ENCODE measurements at regions not wholly inside any gene's neighbourhood (a gene's known extent, or its start where the extent isn't known, plus 50 kb on each side); places are given as distances from the start of the nearest gene placed in this dataset.

GRCh38 chr2:848099-848498 lies 102.5 kb upstream of the SNTG2 start:
- DNase-seq: no peak
- no peak overlapping the region for H3K27ac ChIP-seq
- H3K36me3 ChIP-seq (replicated peaks in 1 of 2; ENCODE audit: insufficient read depth in 1 of 2, low read depth in 2 of 2): no peaks in the 10 kb centered on the region
- 74 to 76% methylated on average over 3 of the region's 3 CpGs for WGBS, 2 donors
- no peak for ATAC-seq
- H3K4me3 ChIP-seq: no peak overlapping the region
- no peaks in the 10 kb centered on the region for H3K9me3 ChIP-seq
- H3K27me3 ChIP-seq: no peaks in the 10 kb centered on the region
- TF ChIP-seq CTCF (IDR thresholded peaks at IDR 0.05) (no peak), POLR2A (IDR thresholded peaks at IDR 0.05) (no peak)
- intact Hi-C loops (cut with DNase I): no loop called here
- H3K4me1 ChIP-seq: no peaks in the 10 kb centered on the region

GRCh38 chr2:847669-848068 lies 103.0 kb upstream of the SNTG2 start:
- WGBS, 2 donors: 65 to 67% methylated on average over 10 of the region's 10 CpGs
- H3K4me1 ChIP-seq: no peaks in the 10 kb centered on the region
- TF ChIP-seq CTCF (IDR thresholded peaks at IDR 0.05) (no peak), POLR2A (IDR thresholded peaks at IDR 0.05) (no peak)
- H3K36me3 ChIP-seq (replicated peaks in 1 of 2; ENCODE audit: insufficient read depth in 1 of 2, low read depth in 2 of 2): no peaks in the 10 kb centered on the region
- no peak for DNase-seq
- no peaks in the 10 kb centered on the region for H3K27me3 ChIP-seq
- no peak for ATAC-seq
- H3K4me3 ChIP-seq: no peak overlapping the region
- no peak overlapping the region for H3K27ac ChIP-seq
- no peaks in the 10 kb centered on the region for H3K9me3 ChIP-seq
- intact Hi-C loops (cut with DNase I): no loop called here

- WGBS, 2 donors: 55 to 65% methylated on average over 3 of the region's 3 CpGs
- ATAC-seq: no peak
- H3K9me3 ChIP-seq: no peaks in the 10 kb centered on the region
These were observed 105.9 kb upstream of the SNTG2 start for GRCh38 chr2:844715-845114.

GRCh38 chr2:842151-842803 lies 108.4 kb upstream of the SNTG2 start:
- 50 to 55% methylated on average over 16 of the region's 16 CpGs for WGBS, 2 donors
- ATAC-seq (peak; percentile 45), DNase-seq (peak; percentile 28 to 64 (median 40))
- Histone ChIP-seq H3K9me3 (no peaks in the 10 kb centered on the region), H3K4me1 (no peaks in the 10 kb centered on the region), H3K36me3 (replicated peaks in 1 of 2; ENCODE audit: insufficient read depth in 1 of 2, low read depth in 2 of 2) (no peaks in the 10 kb centered on the region), H3K27me3 (no peaks in the 10 kb centered on the region), H3K27ac (no peak overlapping the region), H3K4me3 (no peak overlapping the region)
- TF ChIP-seq POLR2A (IDR thresholded peaks at IDR 0.05): no peak
- no peak for TF ChIP-seq CTCF (IDR thresholded peaks at IDR 0.05)
- intact Hi-C loops (cut with DNase I): no loop called here

More at GRCh38 chr2:844715-845114, 105.9 kb upstream of the SNTG2 start:
- TF ChIP-seq POLR2A (IDR thresholded peaks at IDR 0.05) (no peak), CTCF (IDR thresholded peaks at IDR 0.05) (no peak)
- Histone ChIP-seq H3K36me3 (replicated peaks in 1 of 2; ENCODE audit: insufficient read depth in 1 of 2, low read depth in 2 of 2) (no peaks in the 10 kb centered on the region), H3K4me1 (no peaks in the 10 kb centered on the region), H3K27ac (no peak overlapping the region), H3K4me3 (no peak overlapping the region), H3K27me3 (no peaks in the 10 kb centered on the region)
- intact Hi-C loops (cut with DNase I): no loop called here
- no peak for DNase-seq

- Histone ChIP-seq H3K27me3 (peaks cover 0 to 4% of the 10 kb centered on the region in 2 donors), H3K9me3 (no peaks in the 10 kb centered on the region), H3K4me1 (no peaks in the 10 kb centered on the region), H3K27ac (no peak overlapping the region), H3K4me3 (no peak overlapping the region), H3K36me3 (replicated peaks in 1 of 2; ENCODE audit: insufficient read depth in 1 of 2, low read depth in 2 of 2) (no peaks in the 10 kb centered on the region)
- intact Hi-C loops (cut with DNase I): no loop called here
- no peak for ATAC-seq
- 83 to 90% methylated on average over 5 of the region's 5 CpGs for WGBS, 2 donors
- DNase-seq: no peak
- TF ChIP-seq POLR2A (IDR thresholded peaks at IDR 0.05) (no peak), CTCF (IDR thresholded peaks at IDR 0.05) (no peak)
These were observed 109.6 kb upstream of the SNTG2 start for GRCh38 chr2:841036-841435.
